ENCODE measurements at regions not wholly inside any gene's neighbourhood (a gene's known extent, or its start where the extent isn't known, plus 50 kb on each side); places are given as distances from the start of the nearest gene placed in this dataset.

GRCh38 chr22:48808038-48808960 lies 1019.4 kb downstream of the BRD1 start:
- Histone ChIP-seq H3K36me3 (ENCODE audit: control insufficient read depth in 2 of 2, insufficient read depth in 1 of 2, low read length in 2 of 2) (no peaks in the 10 kb centered on the region), H3K27ac (ENCODE audit: extremely low read depth, low read depth, low read length) (no peak overlapping the region), H3K4me1 (ENCODE audit: control insufficient read depth, insufficient read depth, low read length) (no peaks in the 10 kb centered on the region), H3K4me3 (ENCODE audit: low read depth, low read length) (no peak overlapping the region), H3K9me3 (ENCODE audit: control insufficient read depth, insufficient read depth, low read depth, low read length) (no peaks in the 10 kb centered on the region)
- TF ChIP-seq ZSCAN16 (tag by site-specific recombination; IDR thresholded peaks at IDR 0.05), result no peak
- no peak for TF ChIP-seq ZNF37A (tag by site-specific recombination; IDR thresholded peaks at IDR 0.05)
- no peak for TF ChIP-seq ZNF223 (tag by site-specific recombination; IDR thresholded peaks at IDR 0.05)
- no peak for TF ChIP-seq ZNF280D (tag by site-specific recombination; IDR thresholded peaks at IDR 0.05)
- no peak for TF ChIP-seq ZNF26 (tag by site-specific recombination; IDR thresholded peaks at IDR 0.05)
- no peak for TF ChIP-seq ZNF621 (tag by site-specific recombination; IDR thresholded peaks at IDR 0.05)
- TF ChIP-seq PBX3 (CRISPR knock-in tag; IDR thresholded peaks at IDR 0.05), result no peak
- no peak for TF ChIP-seq OSR2 (tag by site-specific recombination; IDR thresholded peaks at IDR 0.05)
- TF ChIP-seq ZSCAN30 (tag by site-specific recombination; IDR thresholded peaks at IDR 0.05), result no peak
- no peak for TF ChIP-seq GFI1B (tag by site-specific recombination; IDR thresholded peaks at IDR 0.05)
- TF ChIP-seq ZNF174 (tag by site-specific recombination; IDR thresholded peaks at IDR 0.05), result no peak
- TF ChIP-seq ELK4 (IDR thresholded peaks at IDR 0.05; ENCODE audit: borderline replicate concordance, low read depth, low read length), result no peak
- no peak for TF ChIP-seq ZNF292 (tag by site-specific recombination; IDR thresholded peaks at IDR 0.05; ENCODE audit: borderline replicate concordance, low read depth)
- no peak for TF ChIP-seq ZBTB17 (tag by site-specific recombination; IDR thresholded peaks at IDR 0.05)
- TF ChIP-seq ZNF302 (tag by site-specific recombination; IDR thresholded peaks at IDR 0.05; ENCODE audit: low read depth), result no peak
- TF ChIP-seq ZNF221 (tag by site-specific recombination; IDR thresholded peaks at IDR 0.05; ENCODE audit: borderline replicate concordance), result no peak
- TF ChIP-seq ZBTB10 (tag by site-specific recombination; IDR thresholded peaks at IDR 0.05), result no peak
- TF ChIP-seq ZNF629 (tag by site-specific recombination; IDR thresholded peaks at IDR 0.05), result no peak
- ChIA-PET POLR2A (no interaction called here), CTCF (no interaction called here)
